Activated gamma-delta T cell treated with anti-CD3 and anti-CD28 coated beads, Interleukin-2, amount 50 U/mL, for 16 hours (primary cell): ENCODE measurements at regions not wholly inside any gene's neighbourhood (a gene's known extent, or its start where the extent isn't known, plus 50 kb on each side); places are given as distances from the start of the nearest gene placed in this dataset.

Source experiments
- DNase-seq: peaks from one replicate; pipeline ENCODE4 v3.0.0-alpha.2; 2020; ENCODE audit warnings: low read depth

- DNase-seq: no peak
Observed at GRCh38 chr17:79219208-79219935, 144.7 kb downstream of the ENGASE start.

GRCh38 chr17:79218825-79219200, 144.2 kb downstream of the ENGASE start:
- no peak for DNase-seq

DNA sequence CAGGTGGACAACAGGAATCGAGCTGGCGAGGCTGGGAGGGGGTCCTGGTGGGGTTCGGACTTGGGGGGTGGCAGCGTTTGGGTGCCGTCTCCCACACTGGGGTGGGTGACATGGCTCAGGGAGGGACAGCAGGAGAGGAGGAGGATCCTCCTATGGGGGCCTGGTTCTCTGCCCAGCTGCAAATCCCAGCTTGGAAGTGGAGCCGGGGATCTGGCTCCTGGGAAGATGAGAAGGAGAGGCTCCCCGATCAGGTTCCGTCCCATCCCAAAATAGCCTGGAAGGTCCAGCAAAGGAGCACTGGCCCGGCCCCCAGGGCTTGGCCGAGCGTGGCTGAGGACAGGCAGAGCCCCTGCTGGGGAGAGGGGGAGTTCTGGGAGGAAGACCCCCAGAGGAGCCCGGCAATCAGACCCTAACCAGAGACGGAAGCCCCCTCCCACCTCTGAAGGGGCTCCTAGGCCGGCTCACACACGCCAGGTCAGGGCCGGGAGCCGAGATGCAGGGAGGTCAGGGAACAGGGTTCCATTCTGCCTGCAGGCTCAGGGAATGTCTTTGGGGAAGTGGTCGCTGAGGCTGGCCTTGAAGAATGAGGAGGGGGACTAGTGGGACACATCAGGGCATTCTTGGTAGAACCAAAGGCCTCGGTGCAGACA, 143.7 kb downstream of the ENGASE start:
- no peak for DNase-seq

DNA sequence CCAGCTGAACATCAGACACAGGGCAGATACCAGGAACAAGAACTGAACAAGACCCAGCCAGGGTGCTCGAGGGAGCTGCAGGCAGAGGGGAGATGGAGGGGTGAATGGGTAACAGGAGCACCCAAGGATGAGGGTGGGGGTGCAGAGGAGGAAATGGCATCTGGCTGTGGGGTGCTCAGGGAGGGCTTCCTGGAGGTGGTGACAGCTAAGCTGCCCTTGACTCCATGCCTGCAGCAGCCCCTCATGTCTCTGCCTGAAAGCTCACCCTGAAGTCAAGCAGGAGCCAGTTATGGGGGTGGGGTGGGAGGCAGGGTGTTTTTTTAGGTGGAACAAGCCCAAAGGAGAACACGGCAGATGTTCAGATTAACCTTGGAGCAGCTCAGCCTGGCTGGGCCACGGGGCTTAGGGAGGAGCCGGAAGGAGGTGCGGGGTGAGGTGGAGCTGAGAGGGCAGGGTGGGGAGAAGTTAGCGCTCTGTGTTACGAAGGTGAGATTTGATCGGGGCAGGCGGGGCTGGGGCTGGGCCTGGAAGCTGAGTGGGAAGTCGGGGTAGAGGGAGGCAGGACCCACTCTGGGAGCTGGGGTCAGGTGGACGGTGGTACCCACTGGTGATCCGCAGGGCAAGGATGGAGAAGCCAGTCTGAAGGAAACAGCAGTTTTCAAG, 143.0 kb downstream of the ENGASE start:
- no peak for DNase-seq

GRCh38 chr17:79216826-79217225, 142.2 kb downstream of the ENGASE start:
- DNase-seq: no peak

DNA sequence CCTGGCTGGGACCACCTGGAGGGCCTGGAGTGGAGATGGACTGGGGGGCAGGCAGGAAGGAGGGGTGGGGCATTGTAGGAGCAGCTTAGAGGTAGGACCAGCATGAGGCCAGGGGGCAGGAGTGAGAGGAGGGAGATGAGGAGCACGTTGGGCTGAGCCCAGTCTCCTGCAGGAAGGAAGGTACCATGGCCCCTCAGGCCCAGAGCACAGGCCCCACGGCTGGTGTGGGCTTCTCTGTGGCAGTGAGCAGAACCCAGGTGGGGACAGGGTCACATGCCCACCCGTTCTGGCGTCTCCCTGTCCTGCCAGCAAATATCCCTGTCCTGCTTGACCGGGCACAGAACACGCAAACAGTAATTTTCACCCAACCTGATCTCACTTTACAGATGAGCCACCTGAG, 141.8 kb downstream of the ENGASE start:
- DNase-seq: no peak

GRCh38 chr17:79215631-79216030, 141.0 kb downstream of the ENGASE start:
- no peak for DNase-seq

DNA sequence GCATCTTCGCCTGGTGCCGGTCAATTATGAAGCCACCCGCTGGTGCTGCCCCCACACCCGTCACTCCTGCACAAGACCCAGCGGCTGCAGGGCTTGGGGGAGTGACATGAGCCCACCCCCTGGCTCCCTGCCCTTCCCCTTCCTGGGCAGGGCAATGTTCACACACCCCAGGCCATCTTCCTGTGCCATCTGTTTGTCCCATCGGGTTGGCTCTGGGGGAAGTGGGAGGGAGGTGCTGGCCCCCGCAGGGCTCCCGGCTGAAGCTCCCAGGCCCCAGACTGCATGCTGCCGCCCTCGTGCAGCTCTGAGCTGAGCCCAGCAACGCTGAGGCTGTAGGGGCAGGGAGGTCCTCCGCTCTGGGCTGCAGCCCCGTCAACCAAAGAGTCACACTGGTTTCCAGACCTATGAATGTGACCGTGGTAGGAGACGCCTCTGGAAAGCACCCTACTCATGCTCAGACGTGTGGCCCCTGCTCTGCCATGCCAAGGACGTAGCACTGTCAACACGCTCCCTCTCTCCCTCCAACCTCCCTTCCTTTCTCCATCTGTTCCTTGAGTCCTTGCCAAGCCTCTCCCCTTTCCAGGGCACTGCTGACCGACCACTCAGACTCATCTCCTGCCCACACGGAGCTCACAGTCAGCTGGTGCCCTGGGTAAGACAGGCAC, 140.4 kb downstream of the ENGASE start:
- DNase-seq: no peak

DNA sequence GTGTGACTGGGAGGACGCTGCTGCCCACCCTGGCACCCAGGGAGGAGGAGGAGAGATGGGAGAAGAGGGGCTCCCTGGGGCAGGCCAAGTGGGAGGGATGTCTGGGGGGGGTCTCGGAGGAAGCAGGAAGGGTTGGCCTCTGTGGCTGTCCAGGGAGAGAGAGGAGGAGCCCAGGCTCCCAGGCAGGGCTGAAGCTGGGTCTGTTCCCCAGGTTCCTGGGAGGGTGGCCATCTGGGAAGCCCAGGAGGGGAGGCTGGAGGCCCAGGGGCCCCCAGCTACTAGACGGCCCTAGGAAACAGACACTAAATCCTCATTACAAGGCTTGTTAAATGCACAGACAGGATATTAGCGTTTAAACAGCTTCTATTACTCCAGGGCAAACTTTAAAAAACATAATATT, 139.8 kb downstream of the ENGASE start:
- no peak for DNase-seq

- DNase-seq: no peak
Observed at GRCh38 chr17:79213305-79213704, 138.7 kb downstream of the ENGASE start.

- DNase-seq: no peak
Observed at GRCh38 chr17:79212149-79213087, 137.8 kb downstream of the ENGASE start.

DNA sequence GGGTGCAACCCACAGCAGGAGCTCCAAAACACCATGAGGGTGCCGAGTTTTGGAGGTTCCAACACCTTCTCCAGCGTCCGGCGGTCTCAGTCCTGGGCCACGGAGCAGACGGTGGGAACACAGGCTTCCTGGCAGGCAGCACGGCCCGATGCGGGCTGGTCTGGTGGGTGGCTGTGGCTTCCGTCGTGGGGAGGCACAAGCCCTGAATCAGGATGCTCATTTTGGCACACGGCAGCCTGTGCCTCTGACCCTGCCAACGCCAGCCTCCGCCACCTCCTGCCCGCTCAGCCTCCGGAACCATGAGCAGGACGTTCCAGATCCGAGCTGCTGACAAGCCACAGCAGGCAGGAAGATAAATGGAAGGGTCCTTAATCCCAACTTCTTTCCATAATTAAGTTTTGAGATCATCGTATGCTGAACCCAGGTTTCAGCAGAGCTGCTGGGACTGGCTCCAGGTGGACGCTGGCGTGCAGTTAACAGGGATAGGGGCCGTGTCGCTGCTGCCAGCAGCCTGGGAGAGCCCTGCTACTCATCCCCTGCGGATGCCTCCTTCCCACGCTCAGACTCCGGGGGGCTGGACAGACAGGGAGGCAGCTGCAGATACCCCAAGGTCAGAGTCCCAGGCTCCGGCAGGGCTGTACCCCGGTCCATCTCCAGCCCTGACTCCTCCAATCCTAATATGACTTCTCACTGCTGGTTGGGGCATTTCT, 136.6 kb downstream of the ENGASE start:
- DNase-seq: no peak

GRCh38 chr17:79210638-79211037, 136.0 kb downstream of the ENGASE start:
- no peak for DNase-seq

DNA sequence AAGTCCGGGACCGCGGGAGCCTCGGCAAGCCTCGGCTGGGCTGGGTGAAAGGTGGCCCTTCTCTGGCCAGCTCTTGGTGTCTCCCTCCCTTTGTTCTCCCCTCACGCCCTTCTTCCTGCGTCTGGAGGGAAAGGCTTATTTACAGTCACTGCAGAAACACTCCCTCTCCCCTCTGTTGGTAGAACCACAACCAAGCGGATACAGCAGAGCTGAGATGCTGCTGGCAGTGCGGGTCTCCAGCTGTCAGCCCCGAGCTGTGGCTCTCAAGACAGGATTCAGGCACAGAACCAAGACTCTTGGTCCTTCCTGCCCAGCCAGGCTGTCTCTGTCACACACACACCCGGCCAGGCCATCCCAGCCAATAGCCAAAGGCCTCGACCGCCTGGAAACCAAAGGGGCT, 133.3 kb downstream of the ENGASE start:
- DNase-seq: no peak

GRCh38 chr17:79205688-79206205, 131.1 kb downstream of the ENGASE start:
- no peak for DNase-seq

GRCh38 chr17:79204261-79204660, 129.6 kb downstream of the ENGASE start:
- DNase-seq: no peak

- DNase-seq: no peak
Observed at GRCh38 chr17:79203657-79204056, 129.0 kb downstream of the ENGASE start.

DNA sequence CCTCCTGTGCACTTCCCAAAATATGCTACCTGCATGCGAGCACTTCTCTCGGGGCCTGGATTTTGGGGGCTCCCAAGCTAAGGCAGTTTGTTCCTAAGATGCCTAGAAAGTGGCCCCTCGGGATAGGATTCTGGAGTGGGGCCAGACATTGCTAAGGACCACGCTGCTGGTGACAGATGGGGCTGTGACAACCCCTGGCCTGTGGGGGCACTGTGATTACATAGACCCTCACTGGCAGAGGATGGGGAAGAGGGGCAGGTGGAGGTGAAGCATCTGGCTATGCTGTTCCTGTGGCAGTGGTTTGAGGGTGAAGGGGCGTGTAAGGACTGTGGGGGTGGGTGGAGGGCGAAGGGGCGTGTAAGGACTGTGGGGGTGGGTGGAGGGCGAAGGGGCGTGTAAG, 128.4 kb downstream of the ENGASE start:
- DNase-seq: no peak

- DNase-seq: no peak
Observed at GRCh38 chr17:79202480-79202879, 127.9 kb downstream of the ENGASE start.

DNA sequence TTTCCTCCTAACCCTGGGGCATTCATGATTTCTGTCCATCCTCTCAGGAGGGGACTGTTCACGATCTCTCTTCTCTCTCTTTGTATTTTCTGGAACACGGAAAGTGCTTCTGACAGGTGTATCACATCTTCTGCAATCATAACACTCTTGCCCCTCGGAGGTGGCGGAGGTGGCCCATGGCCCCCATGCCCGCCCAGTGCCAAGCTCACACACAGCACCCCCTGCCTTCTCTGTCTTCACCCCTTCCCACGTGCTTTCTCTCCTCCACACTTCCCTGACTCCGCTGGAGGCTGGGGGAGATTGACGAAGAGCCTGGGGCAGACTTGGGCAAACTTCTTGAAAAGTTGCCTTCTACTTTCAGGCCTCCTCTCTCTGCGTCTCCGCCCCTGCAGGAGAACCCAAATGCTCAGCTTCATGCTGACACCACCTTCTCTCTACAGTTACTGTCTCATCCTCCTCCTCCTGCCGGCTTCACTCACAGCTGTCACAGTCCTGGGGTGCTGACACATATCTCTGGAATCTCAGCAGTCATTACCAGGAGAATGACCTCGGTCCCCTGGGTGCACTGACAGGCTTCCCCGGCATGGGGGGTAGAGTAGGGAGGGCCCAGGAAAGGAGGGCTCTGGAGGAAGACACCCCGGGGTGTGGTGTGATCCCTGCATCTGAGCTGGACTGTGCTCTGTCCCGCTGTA, 127.1 kb downstream of the ENGASE start:
- no peak for DNase-seq
